HL-60/S4 treated with phorbol 12-myristate 13-acetate at 8.2 ng/mL for 4 days and 3 days (cell line): ENCODE measurements at regions not wholly inside any gene's neighbourhood (a gene's known extent, or its start where the extent isn't known, plus 50 kb on each side); places are given as distances from the start of the nearest gene placed in this dataset.

Experiments used
- in situ Hi-C: fragments of 300-500 bp; cut with MboI; formaldehyde crosslinking; loops from 2 replicates; pipeline ENCODE4 v1.15.0; 2022; ENCODE audit warnings: low sequenced_read_pairs

- in situ Hi-C loops, result loop anchor here (25.0 kb wide), 1 partner anchor 309 kb away; the partner anchor contains the start of gene QKI
These were observed 306.9 kb downstream of the QKI start for GRCh38 chr6:163721435-163721834.

DNA sequence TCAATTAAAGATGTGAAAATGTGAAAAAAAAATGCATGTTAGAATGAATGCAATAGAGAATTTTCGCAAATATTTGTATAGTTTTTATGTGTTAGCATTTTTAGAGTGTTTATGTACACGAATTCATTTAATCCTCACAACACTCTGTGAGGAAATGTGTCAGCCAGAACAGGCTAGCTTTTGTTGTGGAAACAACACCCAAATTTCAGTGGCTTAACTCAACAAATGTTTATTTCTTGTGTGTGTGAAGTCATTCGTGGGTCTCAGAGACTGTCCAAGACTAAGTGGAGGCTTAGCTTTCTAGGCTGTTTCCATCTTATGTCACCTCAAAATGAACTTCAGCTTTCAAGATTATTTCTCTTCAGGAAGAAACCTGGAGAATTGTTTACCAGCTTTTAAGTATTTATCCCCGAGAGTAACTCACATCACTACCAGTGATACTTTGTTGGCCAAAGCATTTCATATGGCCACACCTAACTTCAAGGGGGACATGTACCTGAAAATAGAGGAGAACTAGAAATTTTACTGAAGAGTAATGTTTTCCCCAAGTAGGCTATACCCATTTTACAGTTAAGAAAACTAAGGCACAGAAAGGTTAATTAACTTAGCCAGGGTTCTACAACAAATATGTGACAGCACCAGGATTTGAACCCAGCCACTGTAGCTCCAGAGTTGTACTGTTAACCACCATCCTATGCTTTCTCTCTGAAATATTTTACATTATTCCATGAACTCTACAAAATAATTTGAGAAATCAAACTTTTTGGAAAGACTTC, 306.1 kb downstream of the QKI start:
- in situ Hi-C loops, result loop anchor here (25.0 kb wide), 1 partner anchor 308 kb away; the partner anchor contains the start of gene QKI

DNA sequence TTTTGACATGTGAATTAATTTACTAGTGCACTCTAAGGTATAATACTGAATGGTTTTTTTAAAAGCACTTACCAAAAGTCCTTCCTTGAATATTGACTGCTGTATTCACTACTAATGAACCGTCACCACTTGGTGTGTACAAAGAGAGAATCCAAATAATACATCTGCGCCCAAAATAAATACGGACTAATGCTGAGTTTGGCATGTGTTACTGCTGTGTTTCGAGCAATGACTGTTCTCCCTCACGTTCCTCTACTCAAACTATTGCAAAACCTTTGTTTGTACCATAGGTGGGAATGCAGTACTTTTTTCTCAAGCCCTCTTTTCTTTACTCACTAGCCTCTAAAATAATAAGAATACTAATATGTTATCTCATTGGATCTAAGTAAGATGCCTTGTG, 305.5 kb downstream of the QKI start:
- in situ Hi-C loops, result loop anchor here (25.0 kb wide), 1 partner anchor 308 kb away; the partner anchor contains the start of gene QKI

- in situ Hi-C loops, result loop anchor here (25.0 kb wide), 1 partner anchor 307 kb away; the partner anchor contains the start of gene QKI
These were observed 304.7 kb downstream of the QKI start for GRCh38 chr6:163719028-163719742.

- in situ Hi-C loops, result loop anchor here (25.0 kb wide), 1 partner anchor 306 kb away; the partner anchor contains the start of gene QKI
These were observed 304.0 kb downstream of the QKI start for GRCh38 chr6:163718537-163718936.

DNA sequence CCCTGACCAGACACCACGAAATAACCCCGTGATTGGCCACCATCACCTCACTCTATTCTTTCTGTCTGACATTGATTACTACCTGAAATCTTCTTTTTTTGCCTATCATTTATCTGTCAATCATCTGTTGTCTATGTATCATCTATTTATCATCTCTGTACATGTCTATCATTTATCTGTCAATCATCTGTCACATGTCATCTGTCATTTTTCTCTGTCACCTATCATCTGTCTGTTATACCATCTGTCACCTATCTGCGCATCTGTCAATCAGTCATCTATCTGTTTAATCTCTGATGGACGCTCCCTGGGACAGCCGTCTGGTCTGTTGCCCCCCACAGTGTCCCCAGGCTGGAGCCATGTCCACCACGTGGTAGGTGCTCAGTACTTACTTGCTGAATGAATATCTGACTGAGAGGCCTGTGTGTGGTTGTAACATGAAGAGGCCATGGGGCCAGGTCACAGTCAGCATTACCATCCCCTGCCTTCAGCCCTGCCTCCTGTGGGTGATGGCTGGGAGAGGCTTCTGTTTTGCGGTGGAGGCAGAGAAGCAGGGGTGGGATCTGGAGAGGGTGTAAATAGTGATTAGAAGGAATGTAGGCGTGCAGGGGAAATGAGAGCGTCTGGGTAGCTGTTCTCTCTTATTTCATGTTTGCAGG, 302.7 kb downstream of the QKI start:
- in situ Hi-C loops, result loop anchor here (25.0 kb wide), 1 partner anchor 305 kb away; the partner anchor contains the start of gene QKI

DNA sequence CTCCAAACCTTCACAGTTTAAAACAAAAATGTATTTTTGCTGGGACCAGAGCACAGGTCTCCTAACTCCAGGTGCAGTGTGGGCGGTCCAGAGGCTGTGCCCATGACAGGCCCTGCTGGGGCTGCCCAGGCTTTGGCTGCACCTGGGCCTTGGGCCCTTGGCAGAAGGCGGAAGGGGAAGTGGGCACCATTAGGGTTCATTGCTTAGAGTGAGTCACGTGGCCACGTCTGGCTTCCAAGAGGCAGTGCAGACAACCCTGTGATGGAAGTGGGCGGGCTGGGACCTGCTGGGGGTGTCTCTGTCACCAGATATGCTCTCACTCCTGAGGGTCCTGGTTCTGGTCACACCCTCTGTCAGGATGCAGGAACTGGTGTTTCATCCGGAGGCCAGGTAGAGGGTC, 302.2 kb downstream of the QKI start:
- in situ Hi-C loops, result loop anchor here (25.0 kb wide), 1 partner anchor 304 kb away; the partner anchor contains the start of gene QKI

GRCh38 chr6:163715846-163716245, 301.3 kb downstream of the QKI start:
- in situ Hi-C loops, result loop anchor here (25.0 kb wide), 1 partner anchor 304 kb away; the partner anchor contains the start of gene QKI

GRCh38 chr6:163714179-163714578, 299.7 kb downstream of the QKI start:
- in situ Hi-C loops, result loop anchor here (25.0 kb wide), 1 partner anchor 302 kb away; the partner anchor contains the start of gene QKI

- in situ Hi-C loops, result loop anchor here (25.0 kb wide), 1 partner anchor 301 kb away; the partner anchor contains the start of gene QKI
These were observed 298.5 kb downstream of the QKI start for GRCh38 chr6:163712981-163713380.

DNA sequence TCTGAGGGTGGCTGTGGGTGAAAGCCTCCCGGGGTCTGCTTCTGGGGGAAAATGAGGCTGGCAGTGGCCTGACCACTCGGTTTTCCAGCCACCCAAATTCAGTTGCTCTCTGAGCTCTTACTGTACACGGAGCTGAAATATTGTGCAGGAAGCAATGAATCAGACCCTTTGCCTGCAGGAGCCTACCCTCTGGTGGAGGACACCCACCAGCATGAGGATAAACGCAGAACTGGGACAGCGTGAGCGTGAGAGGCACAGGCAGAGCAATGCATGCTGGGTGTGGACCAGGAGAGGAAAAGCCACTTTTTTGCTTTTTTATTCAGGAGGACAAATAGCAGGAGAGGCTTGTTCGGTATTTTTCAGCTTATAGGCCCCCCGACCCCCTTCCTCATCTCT, 298.0 kb downstream of the QKI start:
- in situ Hi-C loops, result loop anchor here (25.0 kb wide), 1 partner anchor 300 kb away; the partner anchor contains the start of gene QKI

- in situ Hi-C loops, result loop anchor here (25.0 kb wide), 1 partner anchor 300 kb away; the partner anchor contains the start of gene QKI
These were observed 297.4 kb downstream of the QKI start for GRCh38 chr6:163711615-163712565.

- in situ Hi-C loops, result loop anchor here (25.0 kb wide), 1 partner anchor 298 kb away; the partner anchor contains the start of gene QKI
These were observed 296.3 kb downstream of the QKI start for GRCh38 chr6:163710532-163711470.

GRCh38 chr6:163709693-163710092, 295.2 kb downstream of the QKI start:
- in situ Hi-C loops, result loop anchor here (25.0 kb wide), 1 partner anchor 297 kb away; the partner anchor contains the start of gene QKI

DNA sequence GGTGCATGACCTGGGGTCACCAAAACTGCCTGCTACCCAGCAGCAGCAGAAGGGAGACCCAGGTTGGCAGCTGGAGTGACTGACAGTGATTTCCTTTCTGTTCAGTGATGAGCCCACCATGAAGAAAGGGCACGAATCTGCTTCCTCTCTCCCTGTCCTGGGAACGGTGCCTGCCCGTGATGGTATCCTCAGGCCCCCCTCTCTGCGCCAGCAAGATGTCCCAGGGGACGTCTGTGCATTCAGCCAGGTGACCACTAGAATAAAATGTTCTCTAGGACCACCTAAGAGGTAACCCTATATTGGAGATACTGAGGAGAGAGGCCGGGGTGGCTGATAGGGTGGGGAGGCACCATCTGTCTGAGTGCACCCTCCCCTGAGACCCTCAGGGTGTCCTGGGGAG, 294.7 kb downstream of the QKI start:
- in situ Hi-C loops, result loop anchor here (25.0 kb wide), 1 partner anchor 297 kb away; the partner anchor contains the start of gene QKI

DNA sequence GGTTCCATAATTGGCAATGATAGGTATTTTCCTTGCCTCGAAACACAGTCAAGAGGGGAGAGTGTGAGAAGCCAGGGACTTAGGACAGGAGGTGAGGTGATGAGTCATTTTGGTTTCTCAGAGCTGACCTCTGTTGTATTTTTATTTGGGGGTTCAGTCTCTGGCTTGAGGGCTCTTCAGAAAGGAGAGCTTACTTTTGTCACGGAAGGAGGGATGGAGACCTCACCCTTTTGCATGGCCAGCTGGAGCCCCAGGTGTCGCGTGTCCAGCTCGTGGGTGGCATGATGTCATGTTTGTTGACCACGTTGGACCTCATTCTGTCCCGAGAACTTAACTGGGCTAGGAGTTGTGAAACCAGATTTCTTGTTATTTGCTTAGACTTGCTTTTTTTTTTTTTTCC, 293.9 kb downstream of the QKI start:
- in situ Hi-C loops, result loop anchor here (25.0 kb wide), 1 partner anchor 296 kb away; the partner anchor contains the start of gene QKI

- in situ Hi-C loops, result loop anchor here (25.0 kb wide), 1 partner anchor 295 kb away; the partner anchor contains the start of gene QKI
These were observed 293.2 kb downstream of the QKI start for GRCh38 chr6:163707387-163708355.
